ENCODE measurements at regions not wholly inside any gene's neighbourhood (a gene's known extent, or its start where the extent isn't known, plus 50 kb on each side); places are given as distances from the start of the nearest gene placed in this dataset.

DNA sequence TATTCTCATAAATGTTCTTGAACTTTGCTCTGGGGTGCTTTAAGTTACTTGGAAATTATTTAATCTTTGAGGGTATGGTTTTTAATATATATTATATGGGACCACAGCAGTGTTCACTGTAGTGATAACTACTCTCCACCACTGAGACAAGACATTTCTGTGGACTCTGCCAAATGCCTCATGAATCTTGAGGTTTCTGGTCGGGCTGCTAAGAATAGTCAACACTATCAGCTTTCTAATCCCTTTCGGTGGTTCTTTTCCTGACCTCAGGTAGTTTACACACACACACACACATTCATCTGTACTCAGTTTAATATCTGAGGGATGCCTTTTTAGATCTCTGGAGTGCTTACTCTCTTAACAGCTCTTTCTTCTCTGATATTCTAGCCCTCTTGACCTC lies 500.7 kb downstream of the MAFB start:
- Histone ChIP-seq H3K27me3 (ENCODE audit: control insufficient read depth in 2 of 2, insufficient read depth in 2 of 2, low read length in 2 of 2) (peaks cover 10 to 21% of the 10 kb centered on the region in 2 donors), H2AFZ (ENCODE audit: insufficient read depth, low read depth, low read length, poor library complexity, severe bottlenecking) (no peak overlapping the region), H3K4me2 (replicated peaks; ENCODE audit: extremely low read depth, low read length, poor library complexity, severe bottlenecking) (no peak overlapping the region), H3K36me3 (replicated peaks in 1 of 2; ENCODE audit: control insufficient read depth in 1 of 2, insufficient read depth in 2 of 2, low read length in 2 of 2) (no peaks in the 10 kb centered on the region), H3K9ac (ENCODE audit: insufficient read depth, low read length, poor library complexity, severe bottlenecking) (no peak overlapping the region), H3K79me2 (ENCODE audit: insufficient read depth, low read length) (no peaks in the 10 kb centered on the region), H3K27ac (ENCODE audit: low read depth in 1 of 2, low read length in 2 of 2) (no peak overlapping the region), H3K9me3 (replicated peaks in 1 of 2; ENCODE audit: control insufficient read depth in 1 of 2, insufficient read depth in 1 of 2, low read length in 2 of 2) (no peaks in the 10 kb centered on the region), H4K20me1 (ENCODE audit: insufficient read depth, low read length) (no peaks in the 10 kb centered on the region), H3K4me1 (ENCODE audit: control insufficient read depth in 1 of 2, insufficient read depth in 2 of 2, low read length in 2 of 2) (peaks cover 12 to 16% of the 10 kb centered on the region in 2 donors), H3K4me3 (replicated peaks in 1 of 3; ENCODE audit: low read depth in 2 of 3, low read length in 3 of 3) (no peak overlapping the region)
- DNase-seq = no peak
- TF ChIP-seq CTCF (IDR thresholded peaks at IDR 0.05) = no peak
- Mint-ChIP-seq H3K27me3 (ENCODE audit: low read depth in 3 of 3) (peaks cover 3 to 30% (median 9%) of the 10 kb centered on the region in 3 donors), H3K36me3 (no peaks in the 10 kb centered on the region), H3K4me3 (peak overlapping the region in 1 of 2 donors; percentile 49), H3K27ac (no peak overlapping the region), H3K9me3 (peaks cover 0 to 3% (median 0%) of the 10 kb centered on the region in 7 donors), H3K4me1 (peaks cover 15% of the 10 kb centered on the region)
- intact Hi-C loops (cut with micrococcal nuclease) = no loop called here
- WGBS (ENCODE audit: insufficient coverage) = no CpG with 5 or more reads among the region's 2 CpGs

DNA sequence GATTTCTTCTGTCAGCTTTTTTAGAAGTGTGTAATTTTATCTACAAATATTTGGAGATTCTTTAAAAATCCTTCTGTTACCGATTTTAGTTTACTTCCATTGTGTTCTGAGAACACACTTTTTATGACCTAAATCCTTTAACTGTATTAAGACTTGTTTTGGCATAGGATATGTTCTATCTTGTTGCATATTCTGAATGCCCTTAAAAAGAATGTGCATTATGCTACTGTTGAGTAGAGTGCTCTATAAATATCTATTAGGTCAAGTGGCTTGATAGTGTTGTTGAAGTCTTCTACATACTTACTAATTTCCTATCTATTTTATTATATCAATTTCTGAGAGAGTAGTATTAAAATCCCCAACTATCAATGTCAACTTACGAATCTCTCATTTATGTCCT lies 502.2 kb downstream of the MAFB start:
- Histone ChIP-seq H3K27ac (ENCODE audit: low read depth in 1 of 2, low read length in 2 of 2) (no peak overlapping the region), H2AFZ (ENCODE audit: insufficient read depth, low read depth, low read length, poor library complexity, severe bottlenecking) (no peak overlapping the region), H3K4me3 (replicated peaks in 1 of 3; ENCODE audit: low read depth in 2 of 3, low read length in 3 of 3) (no peak overlapping the region), H3K27me3 (ENCODE audit: control insufficient read depth in 2 of 2, insufficient read depth in 2 of 2, low read length in 2 of 2) (peaks cover 10 to 21% of the 10 kb centered on the region in 2 donors), H4K20me1 (ENCODE audit: insufficient read depth, low read length) (no peaks in the 10 kb centered on the region), H3K36me3 (replicated peaks in 1 of 2; ENCODE audit: control insufficient read depth in 1 of 2, insufficient read depth in 2 of 2, low read length in 2 of 2) (no peaks in the 10 kb centered on the region), H3K9ac (ENCODE audit: insufficient read depth, low read length, poor library complexity, severe bottlenecking) (no peak overlapping the region), H3K79me2 (ENCODE audit: insufficient read depth, low read length) (no peaks in the 10 kb centered on the region), H3K9me3 (replicated peaks in 1 of 2; ENCODE audit: control insufficient read depth in 1 of 2, insufficient read depth in 1 of 2, low read length in 2 of 2) (no peaks in the 10 kb centered on the region), H3K4me1 (ENCODE audit: control insufficient read depth in 1 of 2, insufficient read depth in 2 of 2, low read length in 2 of 2) (peaks cover 1 to 3% of the 10 kb centered on the region in 2 donors), H3K4me2 (replicated peaks; ENCODE audit: extremely low read depth, low read length, poor library complexity, severe bottlenecking) (no peak overlapping the region)
- Mint-ChIP-seq H3K4me1 (peaks cover 3% of the 10 kb centered on the region), H3K27ac (no peak overlapping the region), H3K27me3 (ENCODE audit: low read depth in 3 of 3) (peaks cover 3 to 34% (median 10%) of the 10 kb centered on the region in 3 donors), H3K36me3 (no peaks in the 10 kb centered on the region), H3K4me3 (no peak overlapping the region), H3K9me3 (no peaks in the 10 kb centered on the region)
- TF ChIP-seq CTCF (IDR thresholded peaks at IDR 0.05) = no peak
- no CpG with 5 or more reads among the region's 2 CpGs for WGBS (ENCODE audit: insufficient coverage)
- no peak for DNase-seq
- intact Hi-C loops (cut with micrococcal nuclease) = no loop called here
